ENCODE measurements at regions not wholly inside any gene's neighbourhood (a gene's known extent, or its start where the extent isn't known, plus 50 kb on each side); places are given as distances from the start of the nearest gene placed in this dataset.

- TF ChIP-seq, protein P1, sequence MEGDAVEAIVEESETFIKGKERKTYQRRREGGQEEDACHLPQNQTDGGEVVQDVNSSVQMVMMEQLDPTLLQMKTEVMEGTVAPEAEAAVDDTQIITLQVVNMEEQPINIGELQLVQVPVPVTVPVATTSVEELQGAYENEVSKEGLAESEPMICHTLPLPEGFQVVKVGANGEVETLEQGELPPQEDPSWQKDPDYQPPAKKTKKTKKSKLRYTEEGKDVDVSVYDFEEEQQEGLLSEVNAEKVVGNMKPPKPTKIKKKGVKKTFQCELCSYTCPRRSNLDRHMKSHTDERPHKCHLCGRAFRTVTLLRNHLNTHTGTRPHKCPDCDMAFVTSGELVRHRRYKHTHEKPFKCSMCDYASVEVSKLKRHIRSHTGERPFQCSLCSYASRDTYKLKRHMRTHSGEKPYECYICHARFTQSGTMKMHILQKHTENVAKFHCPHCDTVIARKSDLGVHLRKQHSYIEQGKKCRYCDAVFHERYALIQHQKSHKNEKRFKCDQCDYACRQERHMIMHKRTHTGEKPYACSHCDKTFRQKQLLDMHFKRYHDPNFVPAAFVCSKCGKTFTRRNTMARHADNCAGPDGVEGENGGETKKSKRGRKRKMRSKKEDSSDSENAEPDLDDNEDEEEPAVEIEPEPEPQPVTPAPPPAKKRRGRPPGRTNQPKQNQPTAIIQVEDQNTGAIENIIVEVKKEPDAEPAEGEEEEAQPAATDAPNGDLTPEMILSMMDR (IDR thresholded peaks at IDR 0.05; ENCODE audit: poor library complexity), result no peak
- no peak for TF ChIP-seq EZH2 (IDR thresholded peaks at IDR 0.05; ENCODE audit: borderline replicate concordance)
- no peak for TF ChIP-seq EZH2phosphoT487 (IDR thresholded peaks at IDR 0.05; ENCODE audit: low read depth, severe bottlenecking, unreplicated experiment)
- no peak overlapping the region for H2AFZ ChIP-seq
- no peaks in the 10 kb centered on the region for H3K36me3 ChIP-seq (replicated peaks; ENCODE audit: insufficient read depth, low read depth)
- no peaks in the 10 kb centered on the region for H3K79me2 ChIP-seq
- no peaks in the 10 kb centered on the region for H4K20me1 ChIP-seq (ENCODE audit: insufficient read depth, poor library complexity, severe bottlenecking)
- H3K9me3 ChIP-seq (ENCODE audit: low read depth), result no peaks in the 10 kb centered on the region
- no peak overlapping the region for H3K27ac ChIP-seq
- WGBS (ENCODE audit: low lambda C conversion rate, missing lambda C conversion rate), result 74% methylated on average over 12 of the region's 12 CpGs
- H3K4me2 ChIP-seq, result no peak overlapping the region
- no peaks in the 10 kb centered on the region for H3K9me2 ChIP-seq (replicated peaks; ENCODE audit: insufficient read depth)
- H3K4me3 ChIP-seq, result no peak overlapping the region
- H3K4me1 ChIP-seq (ENCODE audit: insufficient read depth), result peaks cover 3% of the 10 kb centered on the region
- DNase-seq (ENCODE audit: low spot score), result no peak
- no peaks in the 10 kb centered on the region for H3K27me3 ChIP-seq
Measured at GRCh38 chr18:46378126-46378863, 274.1 kb downstream of the HAUS1 start.

- H3K4me2 ChIP-seq, result no peak overlapping the region
- H2AFZ ChIP-seq, result no peak overlapping the region
- no peak for TF ChIP-seq EZH2phosphoT487 (IDR thresholded peaks at IDR 0.05; ENCODE audit: low read depth, severe bottlenecking, unreplicated experiment)
- H3K27me3 ChIP-seq, result no peaks in the 10 kb centered on the region
- H3K36me3 ChIP-seq (replicated peaks; ENCODE audit: insufficient read depth, low read depth), result no peaks in the 10 kb centered on the region
- WGBS (ENCODE audit: low lambda C conversion rate, missing lambda C conversion rate), result 63% methylated on average over 4 of the region's 4 CpGs
- H3K9me2 ChIP-seq (replicated peaks; ENCODE audit: insufficient read depth), result no peaks in the 10 kb centered on the region
- DNase-seq (ENCODE audit: low spot score), result no peak
- H3K4me3 ChIP-seq, result no peak overlapping the region
- H3K27ac ChIP-seq, result no peak overlapping the region
- H4K20me1 ChIP-seq (ENCODE audit: insufficient read depth, poor library complexity, severe bottlenecking), result no peaks in the 10 kb centered on the region
- no peaks in the 10 kb centered on the region for H3K79me2 ChIP-seq
- no peaks in the 10 kb centered on the region for H3K9me3 ChIP-seq (ENCODE audit: low read depth)
- H3K4me1 ChIP-seq (ENCODE audit: insufficient read depth), result peaks cover 3% of the 10 kb centered on the region
Measured at GRCh38 chr18:46378864-46379207, 274.7 kb downstream of the HAUS1 start.

DNA sequence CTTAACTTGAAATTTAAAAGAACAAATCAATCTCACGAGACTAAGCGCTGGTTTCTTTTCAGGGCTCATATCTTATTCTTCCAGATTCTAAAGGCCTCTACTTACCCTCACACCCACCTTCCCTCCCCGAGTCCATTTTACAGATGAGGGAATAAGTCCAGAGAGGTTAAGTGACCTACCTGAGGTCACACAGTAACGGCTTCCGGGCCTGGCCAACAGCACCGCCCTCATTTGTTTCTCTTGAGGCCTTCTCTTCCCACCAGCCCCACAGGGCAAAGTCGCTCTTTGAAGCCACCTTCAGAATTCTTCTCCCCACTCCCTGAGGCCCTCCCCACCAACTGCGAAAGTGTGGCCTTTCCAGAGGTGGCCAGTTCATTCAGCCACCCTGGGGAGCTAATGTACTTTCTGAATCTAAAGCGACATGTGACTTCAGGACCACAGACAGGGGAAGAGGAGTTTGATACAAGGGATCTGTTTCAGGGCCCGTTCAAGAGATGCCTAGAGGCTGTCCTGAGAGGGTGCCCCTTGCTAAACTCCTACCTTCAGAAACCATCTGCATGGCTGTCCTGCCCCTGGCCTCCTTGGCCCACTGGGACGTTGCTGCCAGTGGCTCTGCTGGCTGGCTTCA, 275.3 kb downstream of the HAUS1 start:
- peaks cover 3% of the 10 kb centered on the region for H3K4me1 ChIP-seq (ENCODE audit: insufficient read depth)
- no peak for DNase-seq (ENCODE audit: low spot score)
- H3K79me2 ChIP-seq, result no peaks in the 10 kb centered on the region
- no peaks in the 10 kb centered on the region for H4K20me1 ChIP-seq (ENCODE audit: insufficient read depth, poor library complexity, severe bottlenecking)
- no peaks in the 10 kb centered on the region for H3K36me3 ChIP-seq (replicated peaks; ENCODE audit: insufficient read depth, low read depth)
- TF ChIP-seq EZH2 (IDR thresholded peaks at IDR 0.05; ENCODE audit: borderline replicate concordance) (no peak), EZH2phosphoT487 (IDR thresholded peaks at IDR 0.05; ENCODE audit: low read depth, severe bottlenecking, unreplicated experiment) (no peak)
- TF ChIP-seq, protein P1 (IDR thresholded peaks at IDR 0.05; ENCODE audit: poor library complexity), result no peak
- no peaks in the 10 kb centered on the region for H3K27me3 ChIP-seq
- H3K4me3 ChIP-seq, result no peak overlapping the region
- H3K9me2 ChIP-seq (replicated peaks; ENCODE audit: insufficient read depth), result no peaks in the 10 kb centered on the region
- no peak overlapping the region for H3K27ac ChIP-seq
- WGBS (ENCODE audit: low lambda C conversion rate, missing lambda C conversion rate), result 76% methylated on average over 11 of the region's 11 CpGs
- no peak overlapping the region for H3K4me2 ChIP-seq
- no peak overlapping the region for H2AFZ ChIP-seq
- no peaks in the 10 kb centered on the region for H3K9me3 ChIP-seq (ENCODE audit: low read depth)

DNA sequence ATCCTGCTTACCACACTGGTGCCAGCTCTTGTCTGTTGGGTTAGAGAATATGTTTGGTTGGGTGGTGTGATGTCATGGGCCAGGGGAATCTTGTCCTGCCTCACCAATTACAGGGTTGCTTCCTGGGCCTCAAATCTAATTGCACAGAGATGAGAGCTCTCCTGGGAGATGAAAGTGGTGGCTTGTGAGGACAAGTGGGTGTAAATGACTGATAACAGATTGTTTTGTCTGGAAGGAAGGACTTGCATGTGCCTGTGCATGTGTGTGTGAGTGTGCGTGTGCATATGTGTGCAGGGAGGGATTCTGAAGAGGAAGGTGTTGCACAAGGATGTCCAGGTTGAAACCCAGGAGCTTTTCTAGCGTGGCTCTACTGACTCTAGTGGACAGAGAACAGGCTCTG, 271.9 kb downstream of the LOXHD1 start:
- H2AFZ ChIP-seq, result no peak overlapping the region
- H3K4me2 ChIP-seq, result no peak overlapping the region
- no peaks in the 10 kb centered on the region for H3K27me3 ChIP-seq
- H4K20me1 ChIP-seq (ENCODE audit: insufficient read depth, poor library complexity, severe bottlenecking), result no peaks in the 10 kb centered on the region
- no peak overlapping the region for H3K27ac ChIP-seq
- no peaks in the 10 kb centered on the region for H3K9me3 ChIP-seq (ENCODE audit: low read depth)
- H3K36me3 ChIP-seq (replicated peaks; ENCODE audit: insufficient read depth, low read depth), result no peaks in the 10 kb centered on the region
- no peak overlapping the region for H3K4me3 ChIP-seq
- TF ChIP-seq, protein P1 (IDR thresholded peaks at IDR 0.05; ENCODE audit: poor library complexity), result no peak
- TF ChIP-seq EZH2 (IDR thresholded peaks at IDR 0.05; ENCODE audit: borderline replicate concordance) (no peak), EZH2phosphoT487 (IDR thresholded peaks at IDR 0.05; ENCODE audit: low read depth, severe bottlenecking, unreplicated experiment) (no peak)
- H3K9me2 ChIP-seq (replicated peaks; ENCODE audit: insufficient read depth), result no peaks in the 10 kb centered on the region
- DNase-seq (ENCODE audit: low spot score), result no peak
- WGBS (ENCODE audit: low lambda C conversion rate, missing lambda C conversion rate), result 94% methylated on average over 2 of the region's 2 CpGs
- no peaks in the 10 kb centered on the region for H3K79me2 ChIP-seq
- H3K4me1 ChIP-seq (ENCODE audit: insufficient read depth), result peaks cover 4% of the 10 kb centered on the region

All from hepatocyte (in vitro differentiated cells).